HEK293T (cell line): ENCODE measurements at regions not wholly inside any gene's neighbourhood (a gene's known extent, or its start where the extent isn't known, plus 50 kb on each side); places are given as distances from the start of the nearest gene placed in this dataset.

Source experiments
- BHLHE40 ChIP-seq: fragments of 450-650 bp; IDR thresholded peaks from 2 replicates; pipeline ENCODE4 v1.6.1; 2016; ENCODE audit warnings: mild to moderate bottlenecking, moderate library complexity, borderline replicate concordance
- ELF4 ChIP-seq: fragments of 450-650 bp; IDR thresholded peaks from 2 replicates; pipeline ENCODE4 v1.6.1; 2017; ENCODE audit warnings: antibody characterized with exemption
- FOXM1 ChIP-seq: fragments of 450-650 bp; IDR thresholded peaks from 2 replicates; pipeline ENCODE4 v1.6.1; 2017; ENCODE audit warnings: mild to moderate bottlenecking, borderline replicate concordance
- LEF1 ChIP-seq: fragments of 450-650 bp; IDR thresholded peaks from 2 replicates; pipeline ENCODE4 v1.6.1; 2017; ENCODE audit warnings: mild to moderate bottlenecking, borderline replicate concordance

GRCh38 chr3:21936207-21936606 lies 185.2 kb upstream of the ZNF385D start:
- TF ChIP-seq ELF4 = no peak
- TF ChIP-seq LEF1 = no peak
- TF ChIP-seq FOXM1 = no peak
- no peak for TF ChIP-seq BHLHE40
